Upper lobe of left lung (tissue), 4 donors: ENCODE measurements at regions not wholly inside any gene's neighbourhood (a gene's known extent, or its start where the extent isn't known, plus 50 kb on each side); places are given as distances from the start of the nearest gene placed in this dataset.

Source experiments
- EP300 ChIP-seq, 4 donors: sonication (generic); formaldehyde crosslinking; IDR thresholded peaks; one replicate each; pipeline ENCODE4 v1.5.1; 2017; ENCODE audit warnings: antibody characterized with exemption in 4 of 4, control low read depth in 2 of 4
- POLR2A ChIP-seq, 4 donors: fragments of 450-650 bp; IDR thresholded peaks; one replicate each; pipeline ENCODE4 v1.5.1; 2016 to 2017; ENCODE audit warnings: antibody characterized with exemption in 4 of 4, mild to moderate bottlenecking in 2 of 4
- TF ChIP-seq, protein P1 (sequence below), 6 experiments: fragments of 450-650 bp in 4 of 6; fragments of 200-600 bp in 2 of 6; sonication (generic) in 2 of 6; IDR thresholded peaks; one replicate each; pipeline ENCODE4 v1.5.1; 2016 to 2019; ENCODE audit warnings: antibody characterized with exemption in 6 of 6

DNA sequence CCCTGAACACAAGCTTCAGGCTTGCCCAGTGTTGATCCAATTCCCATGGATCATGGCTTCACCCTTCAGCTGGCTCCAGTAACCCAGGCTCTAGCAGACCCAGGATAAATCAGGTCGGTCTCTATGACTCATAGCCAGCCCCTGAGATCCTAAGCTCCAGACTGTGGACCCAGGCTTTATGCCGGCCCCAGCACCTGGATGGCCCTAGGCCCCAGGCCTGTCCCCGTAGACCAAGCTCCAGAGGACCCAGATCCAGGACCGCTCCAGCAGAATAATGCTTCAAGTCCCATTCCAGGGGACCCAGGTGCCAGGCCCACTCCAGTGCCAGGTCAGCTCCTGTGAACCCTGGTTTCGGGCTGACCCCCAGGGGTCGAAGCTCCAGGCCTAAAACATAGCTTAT, 1589.9 kb upstream of the DDX18 start:
- no peak for TF ChIP-seq EP300 (IDR thresholded peaks at IDR 0.05)
- TF ChIP-seq, protein P1, sequence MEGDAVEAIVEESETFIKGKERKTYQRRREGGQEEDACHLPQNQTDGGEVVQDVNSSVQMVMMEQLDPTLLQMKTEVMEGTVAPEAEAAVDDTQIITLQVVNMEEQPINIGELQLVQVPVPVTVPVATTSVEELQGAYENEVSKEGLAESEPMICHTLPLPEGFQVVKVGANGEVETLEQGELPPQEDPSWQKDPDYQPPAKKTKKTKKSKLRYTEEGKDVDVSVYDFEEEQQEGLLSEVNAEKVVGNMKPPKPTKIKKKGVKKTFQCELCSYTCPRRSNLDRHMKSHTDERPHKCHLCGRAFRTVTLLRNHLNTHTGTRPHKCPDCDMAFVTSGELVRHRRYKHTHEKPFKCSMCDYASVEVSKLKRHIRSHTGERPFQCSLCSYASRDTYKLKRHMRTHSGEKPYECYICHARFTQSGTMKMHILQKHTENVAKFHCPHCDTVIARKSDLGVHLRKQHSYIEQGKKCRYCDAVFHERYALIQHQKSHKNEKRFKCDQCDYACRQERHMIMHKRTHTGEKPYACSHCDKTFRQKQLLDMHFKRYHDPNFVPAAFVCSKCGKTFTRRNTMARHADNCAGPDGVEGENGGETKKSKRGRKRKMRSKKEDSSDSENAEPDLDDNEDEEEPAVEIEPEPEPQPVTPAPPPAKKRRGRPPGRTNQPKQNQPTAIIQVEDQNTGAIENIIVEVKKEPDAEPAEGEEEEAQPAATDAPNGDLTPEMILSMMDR (IDR thresholded peaks at IDR 0.05) = no peak
- TF ChIP-seq POLR2A (IDR thresholded peaks at IDR 0.05) = no peak
